ENCODE measurements at regions not wholly inside any gene's neighbourhood (a gene's known extent, or its start where the extent isn't known, plus 50 kb on each side); places are given as distances from the start of the nearest gene placed in this dataset.

DNA sequence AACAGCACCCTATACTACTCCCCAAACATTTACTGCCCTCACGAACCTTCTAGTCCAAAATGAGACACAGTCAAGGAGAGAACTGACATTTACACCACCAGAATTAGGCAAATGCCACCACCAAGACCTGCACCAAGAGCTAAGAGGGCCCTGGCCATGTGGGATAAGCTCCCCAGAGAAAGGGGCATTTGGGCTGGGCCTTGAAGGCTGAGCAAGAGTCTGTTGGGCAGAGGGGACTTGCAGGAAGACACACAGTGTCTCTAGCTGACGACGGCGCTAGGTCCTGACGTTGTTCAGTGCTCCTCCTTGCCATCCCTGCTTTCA is 326.4 kb upstream of the ZMIZ1 start (continued):
- no peak for TF ChIP-seq FOSL1 (IDR thresholded peaks at IDR 0.05; ENCODE audit: low read depth)
- TF ChIP-seq ELF1 (IDR thresholded peaks at IDR 0.05; ENCODE audit: borderline replicate concordance, low read depth): no peak
- no peak for TF ChIP-seq CBX3 (IDR thresholded peaks at IDR 0.05; ENCODE audit: low read depth)
- no peak for TF ChIP-seq SIN3A (IDR thresholded peaks at IDR 0.05; ENCODE audit: low read depth)
- no peak for TF ChIP-seq ZBTB33 (IDR thresholded peaks at IDR 0.05; ENCODE audit: extremely low read depth, insufficient replicate concordance, low read length)
- TF ChIP-seq POLR2AphosphoS5 (IDR thresholded peaks at IDR 0.05; ENCODE audit: low read depth, low read length): no peak

DNA sequence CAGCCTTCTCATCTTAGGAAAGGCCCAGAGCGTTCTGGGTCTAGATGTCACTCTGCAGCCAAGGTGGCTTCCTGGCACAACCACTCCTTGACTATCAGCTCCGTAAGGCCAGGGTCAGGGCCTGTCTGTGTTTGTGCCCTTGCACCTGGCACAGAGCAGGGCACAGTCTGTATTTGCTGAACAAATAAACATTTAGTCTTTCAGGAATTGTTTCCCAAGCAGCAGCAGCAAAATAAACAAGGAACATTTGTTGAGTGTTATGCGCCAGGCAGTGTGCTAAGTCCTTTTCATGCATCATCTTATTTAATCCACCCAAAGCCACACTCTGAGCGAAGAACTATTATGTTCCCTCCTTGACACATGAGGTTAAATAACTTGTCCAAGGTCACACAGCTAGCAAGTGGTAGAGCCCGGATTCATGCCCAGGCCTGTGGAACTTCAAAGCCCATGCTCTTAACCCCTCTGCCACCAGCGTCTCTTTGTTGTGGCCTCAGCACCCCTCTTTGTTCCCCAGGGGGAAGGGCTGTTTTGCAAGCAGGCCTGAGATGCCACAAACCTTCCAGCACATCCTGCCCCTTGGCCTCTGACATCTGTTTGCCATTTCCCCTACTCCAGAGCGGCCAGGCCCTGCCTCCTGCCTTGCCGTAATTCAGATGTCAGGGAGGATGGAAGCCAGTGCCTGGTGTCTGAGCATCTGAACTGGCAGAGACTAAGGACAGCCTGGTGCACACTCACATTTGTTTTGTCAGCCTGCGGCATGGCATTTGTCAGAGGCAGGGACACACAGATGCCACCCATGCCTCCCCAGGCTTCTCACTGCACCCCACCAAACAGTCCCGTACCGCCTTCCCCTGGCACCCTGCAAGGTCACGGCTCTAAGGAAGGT is 325.8 kb upstream of the ZMIZ1 start:
- ATAC-seq (no peak), DNase-seq (ENCODE audit: low read depth, low spot score) (no peak)
- H3K9me2 ChIP-seq (ENCODE audit: insufficient read depth): no peaks in the 10 kb centered on the region
- RAD21 ChIA-PET (ENCODE audit: low non-redundant PET in 1 of 2, low total read pairs in 2 of 2, uncharacterized antibody in 2 of 2, unreplicated experiment in 2 of 2): no interaction called here
- intact Hi-C loops (cut with micrococcal nuclease): no loop called here
- H3K79me2 ChIP-seq (ENCODE audit: insufficient read depth, low read length): no peaks in the 10 kb centered on the region
- CTCF ChIA-PET: no interaction called here
- TF ChIP-seq YY1 (IDR thresholded peaks at IDR 0.05; ENCODE audit: extremely low read depth, insufficient replicate concordance, low read depth, low read length) (no peak), CEBPB (IDR thresholded peaks at IDR 0.05; ENCODE audit: low read depth) (no peak), SP1 (IDR thresholded peaks at IDR 0.05; ENCODE audit: low read depth) (no peak), ZFX (IDR thresholded peaks at IDR 0.05) (no peak), POLR2AphosphoS5 (IDR thresholded peaks at IDR 0.05; ENCODE audit: low read depth, low read length) (no peak), POLR2A (IDR thresholded peaks at IDR 0.05; ENCODE audit: borderline replicate concordance, extremely low read depth, insufficient read depth, insufficient read length) (no peak), SIN3A (IDR thresholded peaks at IDR 0.05; ENCODE audit: low read depth) (no peak), REST (IDR thresholded peaks at IDR 0.05; ENCODE audit: low read depth) (no peak), EZH2 (IDR thresholded peaks at IDR 0.05) (no peak), FOSL1 (IDR thresholded peaks at IDR 0.05; ENCODE audit: low read depth) (no peak), EZH2phosphoT487 (IDR thresholded peaks at IDR 0.05; ENCODE audit: borderline replicate concordance) (no peak), EGR1 (IDR thresholded peaks at IDR 0.05; ENCODE audit: low read depth) (no peak), SRF (IDR thresholded peaks at IDR 0.05; ENCODE audit: low read depth) (no peak)
- TF ChIP-seq, protein P1, sequence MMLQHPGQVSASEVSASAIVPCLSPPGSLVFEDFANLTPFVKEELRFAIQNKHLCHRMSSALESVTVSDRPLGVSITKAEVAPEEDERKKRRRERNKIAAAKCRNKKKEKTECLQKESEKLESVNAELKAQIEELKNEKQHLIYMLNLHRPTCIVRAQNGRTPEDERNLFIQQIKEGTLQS (IDR thresholded peaks at IDR 0.05): no peak
- TF ChIP-seq, protein P2, sequence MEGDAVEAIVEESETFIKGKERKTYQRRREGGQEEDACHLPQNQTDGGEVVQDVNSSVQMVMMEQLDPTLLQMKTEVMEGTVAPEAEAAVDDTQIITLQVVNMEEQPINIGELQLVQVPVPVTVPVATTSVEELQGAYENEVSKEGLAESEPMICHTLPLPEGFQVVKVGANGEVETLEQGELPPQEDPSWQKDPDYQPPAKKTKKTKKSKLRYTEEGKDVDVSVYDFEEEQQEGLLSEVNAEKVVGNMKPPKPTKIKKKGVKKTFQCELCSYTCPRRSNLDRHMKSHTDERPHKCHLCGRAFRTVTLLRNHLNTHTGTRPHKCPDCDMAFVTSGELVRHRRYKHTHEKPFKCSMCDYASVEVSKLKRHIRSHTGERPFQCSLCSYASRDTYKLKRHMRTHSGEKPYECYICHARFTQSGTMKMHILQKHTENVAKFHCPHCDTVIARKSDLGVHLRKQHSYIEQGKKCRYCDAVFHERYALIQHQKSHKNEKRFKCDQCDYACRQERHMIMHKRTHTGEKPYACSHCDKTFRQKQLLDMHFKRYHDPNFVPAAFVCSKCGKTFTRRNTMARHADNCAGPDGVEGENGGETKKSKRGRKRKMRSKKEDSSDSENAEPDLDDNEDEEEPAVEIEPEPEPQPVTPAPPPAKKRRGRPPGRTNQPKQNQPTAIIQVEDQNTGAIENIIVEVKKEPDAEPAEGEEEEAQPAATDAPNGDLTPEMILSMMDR (IDR thresholded peaks at IDR 0.05 in 2 of 3, conservative IDR thresholded peaks at IDR 0.05 in 1 of 3; ENCODE audit: borderline replicate concordance in 1 of 3, insufficient read depth in 1 of 3, low read depth in 2 of 3, low read length in 2 of 3): no peak
- no peak overlapping the region for H3K9ac ChIP-seq (ENCODE audit: low read length)
- H3K27me3 ChIP-seq (ENCODE audit: insufficient read depth, low read length): peaks cover 28% of the 10 kb centered on the region
- POLR2A ChIA-PET: no interaction called here
- H3K36me3 ChIP-seq (ENCODE audit: control insufficient read depth in 1 of 2, insufficient read depth in 2 of 2, low read length in 2 of 2): no peaks in the 10 kb centered on the region
- BruUV-seq (replicated peaks): no TSS peak
- no peak overlapping the region for H3K4me3 ChIP-seq (replicated peaks in 1 of 2; ENCODE audit: low read depth in 1 of 2, low read length in 2 of 2)
- no peak overlapping the region for H3K4me2 ChIP-seq (ENCODE audit: low read length)
- no peak overlapping the region for H3K27ac ChIP-seq (ENCODE audit: low read depth, low read length)
- H4K20me1 ChIP-seq (ENCODE audit: insufficient read depth): no peaks in the 10 kb centered on the region; the same call in 1 of the 2 replicates
- no peaks in the 10 kb centered on the region for H3K9me3 ChIP-seq (ENCODE audit: control insufficient read depth in 1 of 2, insufficient read depth in 1 of 2, low read depth in 1 of 2, low read length in 2 of 2)
- H2AFZ ChIP-seq (ENCODE audit: low read depth, low read length, poor library complexity, severe bottlenecking): no peak overlapping the region
- no peaks in the 10 kb centered on the region for H3K4me1 ChIP-seq (ENCODE audit: control insufficient read depth in 1 of 2, insufficient read depth in 2 of 2, low read length in 2 of 2)

Data from HCT116 (cell line).